HG02610 (cell line): ENCODE measurements at regions not wholly inside any gene's neighbourhood (a gene's known extent, or its start where the extent isn't known, plus 50 kb on each side); places are given as distances from the start of the nearest gene placed in this dataset.

Source experiments
- ATAC-seq: cut with Tn5 transposase; IDR thresholded peaks from one replicate; pipeline ENCODE4 v1.9.1; 2021; ENCODE audit warnings: mild to moderate bottlenecking, moderate library complexity; ENCODE audit not compliant: unreplicated experiment

GRCh38 chr5:119991625-119992024 is 362.3 kb downstream of the FAM170A start:
- ATAC-seq, result no peak

- no peak for ATAC-seq
Observed at GRCh38 chr5:119996128-119996527, 366.8 kb downstream of the FAM170A start.

GRCh38 chr5:120007598-120007997 is 378.2 kb downstream of the FAM170A start:
- no peak for ATAC-seq

GRCh38 chr5:120012431-120012830 is 383.1 kb downstream of the FAM170A start:
- no peak for ATAC-seq

- ATAC-seq, result no peak
Observed at GRCh38 chr5:120014535-120014934, 385.2 kb downstream of the FAM170A start.

GRCh38 chr5:120016717-120017382 is 387.5 kb downstream of the FAM170A start:
- no peak for ATAC-seq

- no peak for ATAC-seq
Observed at GRCh38 chr5:120017513-120017912, 388.2 kb downstream of the FAM170A start.

- no peak for ATAC-seq
Observed at GRCh38 chr5:120035181-120035580, 405.8 kb downstream of the FAM170A start.

GRCh38 chr5:120035815-120036577 is 406.6 kb downstream of the FAM170A start:
- ATAC-seq, result no peak

GRCh38 chr5:120037451-120037850 is 408.1 kb downstream of the FAM170A start:
- no peak for ATAC-seq

GRCh38 chr5:120039111-120039510 is 409.8 kb downstream of the FAM170A start:
- no peak for ATAC-seq

GRCh38 chr5:120043431-120043830 is 414.1 kb downstream of the FAM170A start:
- ATAC-seq, result no peak

GRCh38 chr5:120052916-120053828 is 410.9 kb upstream of the PRR16 start:
- no peak for ATAC-seq

GRCh38 chr5:120053841-120054240 is 410.3 kb upstream of the PRR16 start:
- ATAC-seq, result no peak

GRCh38 chr5:120055858-120056257 is 408.2 kb upstream of the PRR16 start:
- ATAC-seq, result no peak

GRCh38 chr5:120062515-120062917 is 401.6 kb upstream of the PRR16 start:
- no peak for ATAC-seq

- no peak for ATAC-seq
Observed at GRCh38 chr5:120072068-120072761, 391.9 kb upstream of the PRR16 start.

GRCh38 chr5:120073722-120074121 is 390.4 kb upstream of the PRR16 start:
- no peak for ATAC-seq

GRCh38 chr5:120080781-120081180 is 383.3 kb upstream of the PRR16 start:
- no peak for ATAC-seq

- no peak for ATAC-seq
Observed at GRCh38 chr5:120082316-120083068, 381.6 kb upstream of the PRR16 start.
